Neural crest cell (in vitro differentiated cells): ENCODE measurements at regions not wholly inside any gene's neighbourhood (a gene's known extent, or its start where the extent isn't known, plus 50 kb on each side); places are given as distances from the start of the nearest gene placed in this dataset.

Experiments
- DNase-seq: peaks from one replicate; pipeline ENCODE4 v3.0.0; 2021; ENCODE audit warnings: low read depth, mixed read lengths, low spot score
- H3K27ac Mint-ChIP-seq: one replicate; pipeline ENCODE4 v1.8.0; 2021; ENCODE audit warnings: mild to moderate bottlenecking, mixed read lengths; ENCODE audit not compliant: unreplicated experiment
- H3K27me3 Mint-ChIP-seq: 2 replicates; pipeline ENCODE4 v1.8.0; 2021; ENCODE audit warnings: low read depth, mild to moderate bottlenecking, mixed read lengths
- H3K36me3 Mint-ChIP-seq: 2 replicates; pipeline ENCODE4 v1.8.0; 2021; ENCODE audit warnings: low read depth, mild to moderate bottlenecking, mixed read lengths
- H3K4me1 Mint-ChIP-seq: 2 replicates; pipeline ENCODE4 v1.8.0; 2021; ENCODE audit warnings: mixed read lengths
- H3K4me3 Mint-ChIP-seq: one replicate; pipeline ENCODE4 v1.8.0; 2021; ENCODE audit warnings: mild to moderate bottlenecking, mixed read lengths
- H3K9me3 Mint-ChIP-seq: 2 replicates; pipeline ENCODE4 v1.8.0; 2021; ENCODE audit warnings: mixed read lengths
- TF ChIP-seq, protein P1 (sequence below): fragments of 200-600 bp; sonication (generic); conservative IDR thresholded peaks from 2 replicates; pipeline ENCODE4 v1.5.0; 2021; ENCODE audit warnings: antibody characterized with exemption, mild to moderate bottlenecking

DNA sequence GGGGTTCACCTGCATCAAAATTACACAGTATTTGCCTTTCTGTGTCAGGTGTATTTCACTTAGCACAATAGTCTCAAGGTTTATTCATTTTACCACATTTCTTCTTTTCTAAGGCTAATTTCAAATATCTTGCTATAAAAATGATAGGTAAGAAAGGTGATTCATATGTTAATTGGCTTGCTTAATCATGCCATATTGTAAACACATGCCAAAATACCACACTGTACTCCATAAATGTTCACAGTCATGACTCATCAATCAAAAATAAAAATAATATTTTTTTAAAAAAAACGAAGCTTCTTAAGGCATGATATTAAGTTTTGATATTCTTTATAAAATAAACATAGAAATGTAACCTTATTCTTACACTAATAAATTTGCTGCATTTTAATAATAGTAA, 947.1 kb downstream of the GRM8 start:
- Mint-ChIP-seq H3K9me3 (no peaks in the 10 kb centered on the region), H3K27ac (no peak overlapping the region), H3K27me3 (no peaks in the 10 kb centered on the region), H3K4me1 (no peaks in the 10 kb centered on the region), H3K36me3 (no peaks in the 10 kb centered on the region), H3K4me3 (no peak overlapping the region)
- DNase-seq: no peak
- TF ChIP-seq, protein P1, sequence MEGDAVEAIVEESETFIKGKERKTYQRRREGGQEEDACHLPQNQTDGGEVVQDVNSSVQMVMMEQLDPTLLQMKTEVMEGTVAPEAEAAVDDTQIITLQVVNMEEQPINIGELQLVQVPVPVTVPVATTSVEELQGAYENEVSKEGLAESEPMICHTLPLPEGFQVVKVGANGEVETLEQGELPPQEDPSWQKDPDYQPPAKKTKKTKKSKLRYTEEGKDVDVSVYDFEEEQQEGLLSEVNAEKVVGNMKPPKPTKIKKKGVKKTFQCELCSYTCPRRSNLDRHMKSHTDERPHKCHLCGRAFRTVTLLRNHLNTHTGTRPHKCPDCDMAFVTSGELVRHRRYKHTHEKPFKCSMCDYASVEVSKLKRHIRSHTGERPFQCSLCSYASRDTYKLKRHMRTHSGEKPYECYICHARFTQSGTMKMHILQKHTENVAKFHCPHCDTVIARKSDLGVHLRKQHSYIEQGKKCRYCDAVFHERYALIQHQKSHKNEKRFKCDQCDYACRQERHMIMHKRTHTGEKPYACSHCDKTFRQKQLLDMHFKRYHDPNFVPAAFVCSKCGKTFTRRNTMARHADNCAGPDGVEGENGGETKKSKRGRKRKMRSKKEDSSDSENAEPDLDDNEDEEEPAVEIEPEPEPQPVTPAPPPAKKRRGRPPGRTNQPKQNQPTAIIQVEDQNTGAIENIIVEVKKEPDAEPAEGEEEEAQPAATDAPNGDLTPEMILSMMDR: no peak

DNA sequence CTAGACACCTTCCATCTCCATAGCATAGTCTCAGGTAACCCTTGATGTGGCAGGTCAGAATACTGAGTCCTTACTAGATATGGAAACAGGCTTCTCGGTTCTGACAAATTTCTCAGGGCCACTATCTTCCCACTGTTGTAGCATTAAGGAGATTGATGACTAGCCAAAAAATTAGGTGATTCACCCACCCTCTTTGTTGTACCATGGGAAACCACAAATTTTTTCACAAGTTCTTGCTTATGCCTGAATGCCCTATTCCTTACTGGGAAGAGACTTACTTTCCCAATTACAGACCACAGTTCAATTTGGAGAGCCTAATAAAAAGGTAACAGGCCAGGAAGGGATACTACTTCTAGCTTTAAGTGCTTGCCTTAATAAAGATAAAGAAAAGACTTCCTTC, 948.8 kb downstream of the GRM8 start:
- Mint-ChIP-seq H3K4me3 (no peak overlapping the region), H3K27me3 (no peaks in the 10 kb centered on the region), H3K27ac (no peak overlapping the region), H3K4me1 (no peaks in the 10 kb centered on the region), H3K9me3 (no peaks in the 10 kb centered on the region), H3K36me3 (no peaks in the 10 kb centered on the region)
- TF ChIP-seq, protein P1: no peak
- DNase-seq: no peak

DNA sequence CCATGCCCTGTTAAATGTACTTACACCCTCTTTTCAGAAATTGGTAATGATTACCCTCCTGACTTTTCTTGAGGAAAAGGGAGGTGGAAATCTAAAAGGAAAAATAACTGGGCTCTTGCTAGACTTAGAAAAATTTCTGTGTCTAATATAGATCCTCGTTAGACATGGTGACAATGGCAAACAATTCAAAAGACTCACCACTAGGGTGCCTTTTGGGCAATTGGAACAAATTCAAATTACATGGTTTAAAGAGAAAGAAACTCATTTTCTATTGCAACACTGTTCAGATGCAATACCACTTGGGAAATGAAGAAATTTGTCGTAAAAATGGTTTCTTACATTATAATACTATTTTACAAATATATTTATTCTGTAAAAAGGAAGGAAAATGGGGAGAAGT, 950.1 kb downstream of the GRM8 start:
- Mint-ChIP-seq H3K36me3 (no peaks in the 10 kb centered on the region), H3K9me3 (peaks cover 3% of the 10 kb centered on the region), H3K27me3 (no peaks in the 10 kb centered on the region), H3K4me1 (no peaks in the 10 kb centered on the region), H3K27ac (no peak overlapping the region), H3K4me3 (no peak overlapping the region)
- DNase-seq: no peak
- TF ChIP-seq, protein P1: peak; percentile 36

DNA sequence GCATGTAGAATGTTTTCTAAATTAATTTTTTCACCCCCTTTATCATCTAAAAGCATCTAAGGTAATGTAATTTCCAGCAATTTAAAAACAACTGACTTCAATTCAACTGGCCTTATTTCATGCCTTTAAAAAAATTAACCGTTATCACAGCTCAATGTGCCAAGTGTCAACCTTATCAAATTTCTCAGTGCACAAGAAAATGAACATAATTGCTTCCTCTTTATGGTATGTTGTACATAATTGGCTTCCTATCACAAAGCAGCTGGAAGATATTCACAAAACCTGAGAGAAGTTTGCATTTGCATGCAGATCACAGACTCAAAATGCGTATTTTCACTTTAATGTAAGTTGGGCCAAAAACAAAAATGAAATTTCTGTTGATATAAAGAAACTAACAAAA, 966.4 kb downstream of the GRM8 start:
- DNase-seq: no peak
- H3K4me3 Mint-ChIP-seq: no peak overlapping the region
- H3K4me1 Mint-ChIP-seq: no peaks in the 10 kb centered on the region
- no peaks in the 10 kb centered on the region for H3K36me3 Mint-ChIP-seq
- H3K9me3 Mint-ChIP-seq: no peaks in the 10 kb centered on the region
- no peaks in the 10 kb centered on the region for H3K27me3 Mint-ChIP-seq
- TF ChIP-seq, protein P1: no peak
- H3K27ac Mint-ChIP-seq: no peak overlapping the region

DNA sequence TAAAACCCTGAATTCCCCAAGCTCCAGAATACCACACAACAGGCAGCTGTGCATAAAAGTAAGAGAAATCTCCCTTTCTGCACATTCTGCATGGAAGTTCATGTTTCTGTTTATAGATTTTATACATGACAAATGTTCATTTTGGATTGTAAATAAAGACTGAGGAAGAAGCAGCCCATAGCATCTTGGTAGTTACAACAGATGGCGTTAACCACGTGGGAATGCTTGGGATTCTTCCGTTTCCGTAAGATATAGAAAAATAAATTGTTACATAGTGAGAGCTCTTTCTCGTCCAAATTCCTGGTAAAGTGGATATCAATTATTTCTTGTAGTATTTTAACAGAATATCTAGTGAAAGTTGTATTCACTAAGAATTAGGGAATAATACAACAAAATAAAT, 1016.5 kb downstream of the GRM8 start:
- H3K4me1 Mint-ChIP-seq: no peaks in the 10 kb centered on the region
- no peaks in the 10 kb centered on the region for H3K36me3 Mint-ChIP-seq
- no peak for DNase-seq
- no peak overlapping the region for H3K4me3 Mint-ChIP-seq
- TF ChIP-seq, protein P1: no peak
- H3K9me3 Mint-ChIP-seq: peaks cover 3% of the 10 kb centered on the region
- no peaks in the 10 kb centered on the region for H3K27me3 Mint-ChIP-seq
- no peak overlapping the region for H3K27ac Mint-ChIP-seq
